Tibial nerve (tissue), 4 donors: ENCODE measurements at regions not wholly inside any gene's neighbourhood (a gene's known extent, or its start where the extent isn't known, plus 50 kb on each side); places are given as distances from the start of the nearest gene placed in this dataset.

Experiments
- DNase-seq, 2 donors: peaks; one replicate each; pipeline ENCODE4 v3.0.0-alpha.2; 2019; ENCODE audit warnings: low spot score in 2 of 2
- H3K27ac ChIP-seq, 4 donors: fragments of 200-600 bp; sonication (generic) in 3 of 4; one replicate each; pipeline ENCODE4 v1.5.1; 2017 to 2019; ENCODE audit warnings: mild to moderate bottlenecking in 1 of 4
- H3K27me3 ChIP-seq, 2 donors: fragments of 200-600 bp; sonication (generic) in 1 of 2; one replicate each; pipeline versions ENCODE4 v1.5.1 to v1.6.0; 2017 to 2019
- H3K36me3 ChIP-seq, 3 donors: fragments of 200-600 bp; sonication (generic); one replicate each; pipeline ENCODE4 v1.5.1; 2018 to 2019
- H3K4me1 ChIP-seq, 4 donors: fragments of 200-600 bp; sonication (generic) in 3 of 4; one replicate each; pipeline ENCODE4 v1.5.1; 2017 to 2019
- H3K4me3 ChIP-seq, 4 donors: fragments of 200-600 bp; sonication (generic) in 3 of 4; one replicate each; pipeline ENCODE4 v1.5.1; 2017 to 2019; ENCODE audit warnings: mild to moderate bottlenecking in 1 of 4, moderate library complexity in 1 of 4
- H3K9me3 ChIP-seq, 4 donors: fragments of 200-600 bp; sonication (generic) in 3 of 4; one replicate each; pipeline ENCODE4 v1.5.1; 2017 to 2019
- CTCF ChIP-seq, 5 experiments: fragments of 200-600 bp in 3 of 5; fragments of 450-650 bp in 2 of 5; sonication (generic) in 3 of 5; IDR thresholded peaks; one replicate each; pipeline ENCODE4 v1.5.1; 2016 to 2019; ENCODE audit warnings: antibody characterized with exemption in 5 of 5, mild to moderate bottlenecking in 3 of 5, moderate library complexity in 2 of 5
- EP300 ChIP-seq, 2 donors: sonication (generic); formaldehyde crosslinking; IDR thresholded peaks; one replicate each; pipeline ENCODE4 v1.6.1; 2017; ENCODE audit warnings: antibody characterized with exemption in 2 of 2, mild to moderate bottlenecking in 1 of 2
- POLR2A ChIP-seq, 2 donors: fragments of 450-650 bp; IDR thresholded peaks; one replicate each; pipeline ENCODE4 v1.6.1; 2017; ENCODE audit warnings: antibody characterized with exemption in 2 of 2, mild to moderate bottlenecking in 2 of 2, moderate library complexity in 2 of 2
- WGBS, 2 donors: methylation state at CpG; one replicate each; pipeline ENCODE4 v1.1.5; 2018; 5-methylcytosine and 5-hydroxymethylcytosine counted together

- H3K27ac ChIP-seq, result no peak overlapping the region
- H3K9me3 ChIP-seq, result peaks cover 0 to 4% (median 0%) of the 10 kb centered on the region in 4 donors
- TF ChIP-seq EP300 (IDR thresholded peaks at IDR 0.05) (no peak), CTCF (IDR thresholded peaks at IDR 0.05) (no peak), POLR2A (IDR thresholded peaks at IDR 0.05) (no peak)
- no peak for DNase-seq
- no peaks in the 10 kb centered on the region for H3K4me1 ChIP-seq
- WGBS, 2 donors, result 40 to 58% methylated on average over 3 of the region's 3 CpGs
- H3K4me3 ChIP-seq, result no peak overlapping the region
- H3K36me3 ChIP-seq, result no peaks in the 10 kb centered on the region
- no peaks in the 10 kb centered on the region for H3K27me3 ChIP-seq
Measured at GRCh38 chr13:22517544-22517943, 663.2 kb upstream of the SGCG start.

GRCh38 chr13:22536851-22537250, 643.9 kb upstream of the SGCG start:
- WGBS, 2 donors, result 70 to 71% methylated on average over 4 of the region's 4 CpGs
- Histone ChIP-seq H3K9me3 (no peaks in the 10 kb centered on the region), H3K27ac (no peak overlapping the region), H3K36me3 (no peaks in the 10 kb centered on the region), H3K4me1 (no peaks in the 10 kb centered on the region), H3K4me3 (no peak overlapping the region), H3K27me3 (no peaks in the 10 kb centered on the region)
- DNase-seq, result no peak
- TF ChIP-seq POLR2A (IDR thresholded peaks at IDR 0.05) (no peak), CTCF (IDR thresholded peaks at IDR 0.05) (no peak), EP300 (IDR thresholded peaks at IDR 0.05) (no peak)

- 75 to 76% methylated on average over 5 of the region's 5 CpGs for WGBS, 2 donors
- H3K27me3 ChIP-seq, result no peaks in the 10 kb centered on the region
- TF ChIP-seq EP300 (IDR thresholded peaks at IDR 0.05) (no peak), POLR2A (IDR thresholded peaks at IDR 0.05) (no peak), CTCF (IDR thresholded peaks at IDR 0.05) (no peak)
- H3K27ac ChIP-seq, result no peak overlapping the region
- H3K36me3 ChIP-seq, result no peaks in the 10 kb centered on the region
- no peaks in the 10 kb centered on the region for H3K4me1 ChIP-seq
- H3K4me3 ChIP-seq, result no peak overlapping the region
- no peaks in the 10 kb centered on the region for H3K9me3 ChIP-seq
- DNase-seq, result no peak
Measured at GRCh38 chr13:22538400-22538799, 642.4 kb upstream of the SGCG start.

- DNase-seq, result no peak
- no peaks in the 10 kb centered on the region for H3K27me3 ChIP-seq
- WGBS, 2 donors, result 70 to 73% methylated on average over 2 of the region's 2 CpGs
- TF ChIP-seq POLR2A (IDR thresholded peaks at IDR 0.05) (no peak), EP300 (IDR thresholded peaks at IDR 0.05) (no peak), CTCF (IDR thresholded peaks at IDR 0.05) (no peak)
- H3K36me3 ChIP-seq, result no peaks in the 10 kb centered on the region
- H3K9me3 ChIP-seq, result no peaks in the 10 kb centered on the region
- no peak overlapping the region for H3K4me3 ChIP-seq
- no peaks in the 10 kb centered on the region for H3K4me1 ChIP-seq
- no peak overlapping the region for H3K27ac ChIP-seq
Measured at GRCh38 chr13:22549126-22549525, 631.7 kb upstream of the SGCG start.

GRCh38 chr13:22561581-22561980, 619.2 kb upstream of the SGCG start:
- Histone ChIP-seq H3K4me3 (no peak overlapping the region), H3K27me3 (no peaks in the 10 kb centered on the region), H3K36me3 (no peaks in the 10 kb centered on the region), H3K4me1 (no peaks in the 10 kb centered on the region), H3K27ac (no peak overlapping the region), H3K9me3 (peaks cover 0 to 21% (median 3%) of the 10 kb centered on the region in 4 donors)
- TF ChIP-seq POLR2A (IDR thresholded peaks at IDR 0.05), result no peak
- no peak for TF ChIP-seq CTCF (IDR thresholded peaks at IDR 0.05)
- no peak for TF ChIP-seq EP300 (IDR thresholded peaks at IDR 0.05)
- DNase-seq, result no peak
